KMS-11 (cell line): ENCODE measurements at regions not wholly inside any gene's neighbourhood (a gene's known extent, or its start where the extent isn't known, plus 50 kb on each side); places are given as distances from the start of the nearest gene placed in this dataset.

Source experiments
- H2AFZ ChIP-seq: fragments of 200-600 bp; sonication (generic); 2 replicates; pipeline ENCODE4 v1.6.1; 2016; ENCODE audit warnings: antibody characterized with exemption, mixed run types, low read depth
- H3K27ac ChIP-seq: fragments of 200-600 bp; sonication (generic); 2 replicates; pipeline ENCODE4 v1.6.1; 2016; ENCODE audit warnings: mild to moderate bottlenecking, mixed run types
- H3K27me3 ChIP-seq: fragments of 200-600 bp; sonication (generic); 2 replicates; pipeline ENCODE4 v1.6.1; 2017; ENCODE audit warnings: mild to moderate bottlenecking, low read depth, mixed run types, moderate library complexity; ENCODE audit not compliant: insufficient read depth
- H3K36me3 ChIP-seq: fragments of 200-600 bp; sonication (generic); 2 replicates; pipeline ENCODE4 v1.6.1; 2017; ENCODE audit warnings: mild to moderate bottlenecking, mixed run types; ENCODE audit not compliant: insufficient read depth
- H3K4me1 ChIP-seq: fragments of 200-600 bp; sonication (generic); 2 replicates; pipeline ENCODE4 v1.6.1; 2016; ENCODE audit warnings: mild to moderate bottlenecking, low read depth, mixed run types; ENCODE audit not compliant: poor library complexity, severe bottlenecking
- H3K4me2 ChIP-seq: fragments of 200-600 bp; sonication (generic); 2 replicates; pipeline ENCODE4 v1.7.0; 2016; ENCODE audit warnings: mild to moderate bottlenecking, mixed run types
- H3K4me3 ChIP-seq: fragments of 200-600 bp; sonication (generic); IDR thresholded peaks from 2 replicates; pipeline ENCODE4 v1.6.1; 2017; ENCODE audit warnings: low read depth, low read length, mixed read lengths; ENCODE audit not compliant: insufficient read depth
- H3K79me2 ChIP-seq: fragments of 200-600 bp; sonication (generic); 2 replicates; pipeline ENCODE4 v1.6.1; 2016; ENCODE audit warnings: low read depth, mixed run types; ENCODE audit not compliant: insufficient read depth
- H3K9ac ChIP-seq: fragments of 200-600 bp; sonication (generic); 2 replicates; pipeline ENCODE4 v1.6.1; 2016; ENCODE audit warnings: mild to moderate bottlenecking, mixed run types
- H4K20me1 ChIP-seq: fragments of 200-600 bp; sonication (generic); 2 replicates; pipeline ENCODE4 v1.6.1; 2016; ENCODE audit warnings: mild to moderate bottlenecking, mixed run types; ENCODE audit not compliant: insufficient read depth
- TF ChIP-seq, protein P1 (sequence below): fragments of 200-600 bp; sonication (generic); conservative IDR thresholded peaks from 2 replicates; pipeline ENCODE4 v1.6.1; 2017; ENCODE audit warnings: low read depth, mild to moderate bottlenecking, antibody characterized with exemption, low read length, moderate library complexity, mixed read lengths

DNA sequence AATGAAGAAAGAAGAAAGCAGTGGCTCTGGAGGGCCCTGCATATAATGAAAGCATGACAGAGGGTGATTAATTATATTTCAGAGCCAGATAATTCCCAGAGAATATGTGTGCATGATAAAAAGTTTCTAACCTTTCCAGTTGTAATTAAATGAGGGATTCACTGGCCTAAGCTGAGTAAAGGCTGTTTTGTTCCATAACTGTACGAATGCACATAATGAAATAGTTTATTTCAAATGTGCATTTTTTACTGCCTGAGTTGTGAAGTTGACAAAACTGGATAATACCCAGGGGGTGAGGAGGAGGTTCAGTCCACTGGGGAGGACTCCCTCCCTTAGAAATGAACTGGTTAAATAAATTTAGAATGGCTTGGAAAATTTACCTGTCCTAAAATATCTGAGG, 616.4 kb downstream of the TAFA4 start:
- Histone ChIP-seq H3K4me2 (no peak overlapping the region), H2AFZ (no peak overlapping the region), H4K20me1 (no peaks in the 10 kb centered on the region), H3K27ac (no peak overlapping the region), H3K4me3 (no peak overlapping the region), H3K79me2 (no peaks in the 10 kb centered on the region), H3K4me1 (no peaks in the 10 kb centered on the region), H3K27me3 (no peaks in the 10 kb centered on the region), H3K36me3 (no peaks in the 10 kb centered on the region), H3K9ac (no peak overlapping the region)
- TF ChIP-seq, protein P1, sequence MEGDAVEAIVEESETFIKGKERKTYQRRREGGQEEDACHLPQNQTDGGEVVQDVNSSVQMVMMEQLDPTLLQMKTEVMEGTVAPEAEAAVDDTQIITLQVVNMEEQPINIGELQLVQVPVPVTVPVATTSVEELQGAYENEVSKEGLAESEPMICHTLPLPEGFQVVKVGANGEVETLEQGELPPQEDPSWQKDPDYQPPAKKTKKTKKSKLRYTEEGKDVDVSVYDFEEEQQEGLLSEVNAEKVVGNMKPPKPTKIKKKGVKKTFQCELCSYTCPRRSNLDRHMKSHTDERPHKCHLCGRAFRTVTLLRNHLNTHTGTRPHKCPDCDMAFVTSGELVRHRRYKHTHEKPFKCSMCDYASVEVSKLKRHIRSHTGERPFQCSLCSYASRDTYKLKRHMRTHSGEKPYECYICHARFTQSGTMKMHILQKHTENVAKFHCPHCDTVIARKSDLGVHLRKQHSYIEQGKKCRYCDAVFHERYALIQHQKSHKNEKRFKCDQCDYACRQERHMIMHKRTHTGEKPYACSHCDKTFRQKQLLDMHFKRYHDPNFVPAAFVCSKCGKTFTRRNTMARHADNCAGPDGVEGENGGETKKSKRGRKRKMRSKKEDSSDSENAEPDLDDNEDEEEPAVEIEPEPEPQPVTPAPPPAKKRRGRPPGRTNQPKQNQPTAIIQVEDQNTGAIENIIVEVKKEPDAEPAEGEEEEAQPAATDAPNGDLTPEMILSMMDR: no peak

DNA sequence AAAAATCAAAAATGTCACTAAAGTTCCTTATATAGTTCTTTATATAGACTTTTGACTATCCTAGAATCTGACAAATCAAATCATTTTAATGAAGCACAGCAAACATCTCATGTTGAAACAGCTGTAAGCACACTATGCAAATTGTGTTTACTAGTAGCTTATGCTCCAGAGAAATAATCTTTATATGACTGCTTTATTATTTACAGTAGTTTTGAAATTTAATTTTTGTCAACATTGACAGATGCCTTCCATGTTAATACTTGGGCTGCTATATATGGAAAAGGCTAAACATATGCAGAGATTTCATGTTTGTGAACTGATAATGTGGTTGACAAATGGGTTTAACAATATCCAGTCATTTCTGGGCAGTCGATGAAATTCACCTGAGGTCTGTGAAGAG, 616.8 kb downstream of the TAFA4 start:
- H3K79me2 ChIP-seq: no peaks in the 10 kb centered on the region

DNA sequence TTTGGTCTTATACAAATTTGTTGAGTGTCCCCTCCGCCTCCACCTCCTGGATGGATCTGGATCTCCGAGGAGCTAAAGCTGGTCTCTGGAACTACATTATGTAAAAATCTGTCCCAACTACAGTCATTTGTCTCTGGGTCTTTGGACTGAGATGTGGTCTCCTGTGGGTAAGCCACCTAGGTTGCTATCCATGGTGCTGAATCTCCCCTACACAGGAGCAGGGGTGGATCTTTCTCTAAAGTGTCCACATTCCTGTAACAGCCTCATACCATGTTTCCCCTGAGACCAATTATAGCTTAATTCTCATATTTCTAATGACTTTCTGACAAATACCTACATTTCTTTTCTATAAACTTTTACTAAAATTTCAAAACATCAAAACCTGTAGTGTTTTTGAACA, 625.8 kb downstream of the TAFA4 start:
- H3K36me3 ChIP-seq: no peaks in the 10 kb centered on the region
- no peak overlapping the region for H3K4me3 ChIP-seq
- no peaks in the 10 kb centered on the region for H3K79me2 ChIP-seq
- no peak overlapping the region for H3K27ac ChIP-seq
- H4K20me1 ChIP-seq: no peaks in the 10 kb centered on the region
- H3K4me1 ChIP-seq: no peaks in the 10 kb centered on the region
- H3K27me3 ChIP-seq: no peaks in the 10 kb centered on the region
- H2AFZ ChIP-seq: no peak overlapping the region
- TF ChIP-seq, protein P1: no peak
- no peak overlapping the region for H3K4me2 ChIP-seq
- no peak overlapping the region for H3K9ac ChIP-seq

More for the DNA sequence above, 616.8 kb downstream of the TAFA4 start:
- Histone ChIP-seq H3K9ac (no peak overlapping the region), H3K27ac (no peak overlapping the region), H3K27me3 (no peaks in the 10 kb centered on the region), H3K36me3 (no peaks in the 10 kb centered on the region), H2AFZ (no peak overlapping the region), H3K4me1 (no peaks in the 10 kb centered on the region), H3K4me2 (no peak overlapping the region), H3K4me3 (no peak overlapping the region), H4K20me1 (no peaks in the 10 kb centered on the region)
- TF ChIP-seq, protein P1: no peak

DNA sequence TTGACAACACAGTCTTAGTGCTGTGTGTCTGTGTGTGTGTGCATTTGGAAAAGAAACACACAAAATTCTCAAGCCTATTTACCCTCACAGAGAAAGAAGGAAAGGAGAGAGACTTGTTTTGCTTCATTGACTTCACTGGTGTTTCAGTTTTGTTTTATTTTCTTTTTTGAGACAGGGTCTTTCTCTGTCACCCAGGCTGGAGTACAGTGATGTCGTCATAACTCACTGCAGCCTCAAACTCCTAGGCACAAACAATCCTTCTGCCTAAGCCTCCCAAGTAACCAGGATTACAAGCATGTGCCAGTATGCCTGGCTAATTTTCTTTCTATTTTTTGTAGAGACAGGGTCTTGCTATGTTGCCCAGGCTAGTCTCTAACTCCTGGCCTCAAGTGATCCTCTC, 636.9 kb downstream of the TAFA4 start:
- Histone ChIP-seq H3K79me2 (no peaks in the 10 kb centered on the region), H3K27ac (no peak overlapping the region), H3K27me3 (no peaks in the 10 kb centered on the region), H3K36me3 (no peaks in the 10 kb centered on the region), H4K20me1 (no peaks in the 10 kb centered on the region), H3K4me3 (no peak overlapping the region), H3K9ac (no peak overlapping the region), H3K4me2 (no peak overlapping the region), H2AFZ (no peak overlapping the region), H3K4me1 (no peaks in the 10 kb centered on the region)
- TF ChIP-seq, protein P1: no peak
